ENCODE measurements at regions not wholly inside any gene's neighbourhood (a gene's known extent, or its start where the extent isn't known, plus 50 kb on each side); places are given as distances from the start of the nearest gene placed in this dataset.

DNA sequence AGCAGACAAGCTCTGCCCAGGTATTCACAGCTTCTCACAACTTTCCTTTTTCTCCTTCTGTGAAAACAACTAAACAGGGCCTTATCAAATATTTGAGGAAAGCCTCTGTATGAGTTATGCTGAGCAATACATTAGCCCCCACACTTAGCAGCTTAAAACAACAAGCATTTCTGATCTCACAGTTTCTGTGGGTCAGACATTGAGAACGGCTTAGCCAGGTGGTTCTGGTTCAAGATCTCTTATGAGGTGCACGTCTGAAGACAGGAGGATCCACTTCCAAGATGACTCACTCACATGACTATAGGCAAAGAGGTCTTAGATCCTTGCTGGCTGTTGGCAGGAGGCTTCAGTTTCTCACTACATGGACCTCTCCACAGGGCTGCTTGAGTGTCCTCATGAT lies 181.4 kb upstream of the WSCD1 start:
- H3K27me3 ChIP-seq (ENCODE audit: control insufficient read depth, extremely low read depth, insufficient read depth, low read length), result no peaks in the 10 kb centered on the region
- H3K4me1 ChIP-seq (ENCODE audit: control insufficient read depth, extremely low read depth, insufficient read depth, low read length), result no peaks in the 10 kb centered on the region
- DNase-seq (ENCODE audit: low read depth, low spot score) (no peak), FAIRE-seq (no peak)
- no peak overlapping the region for H2AFZ ChIP-seq (ENCODE audit: control insufficient read depth, low read length)
- no peak overlapping the region for H3K4me3 ChIP-seq (ENCODE audit: control insufficient read depth in 2 of 3, extremely low read depth in 1 of 3, insufficient read depth in 2 of 3, low read depth in 1 of 3, low read length in 3 of 3)
- no peaks in the 10 kb centered on the region for H4K20me1 ChIP-seq (ENCODE audit: control insufficient read depth, extremely low read depth, insufficient read depth, low read length)
- H3K9ac ChIP-seq (ENCODE audit: control insufficient read depth, extremely low read depth, insufficient read depth, low read length), result no peak overlapping the region
- no peak overlapping the region for H3K27ac ChIP-seq (ENCODE audit: control insufficient read depth, insufficient read depth, low read length)
- TF ChIP-seq, protein P1, sequence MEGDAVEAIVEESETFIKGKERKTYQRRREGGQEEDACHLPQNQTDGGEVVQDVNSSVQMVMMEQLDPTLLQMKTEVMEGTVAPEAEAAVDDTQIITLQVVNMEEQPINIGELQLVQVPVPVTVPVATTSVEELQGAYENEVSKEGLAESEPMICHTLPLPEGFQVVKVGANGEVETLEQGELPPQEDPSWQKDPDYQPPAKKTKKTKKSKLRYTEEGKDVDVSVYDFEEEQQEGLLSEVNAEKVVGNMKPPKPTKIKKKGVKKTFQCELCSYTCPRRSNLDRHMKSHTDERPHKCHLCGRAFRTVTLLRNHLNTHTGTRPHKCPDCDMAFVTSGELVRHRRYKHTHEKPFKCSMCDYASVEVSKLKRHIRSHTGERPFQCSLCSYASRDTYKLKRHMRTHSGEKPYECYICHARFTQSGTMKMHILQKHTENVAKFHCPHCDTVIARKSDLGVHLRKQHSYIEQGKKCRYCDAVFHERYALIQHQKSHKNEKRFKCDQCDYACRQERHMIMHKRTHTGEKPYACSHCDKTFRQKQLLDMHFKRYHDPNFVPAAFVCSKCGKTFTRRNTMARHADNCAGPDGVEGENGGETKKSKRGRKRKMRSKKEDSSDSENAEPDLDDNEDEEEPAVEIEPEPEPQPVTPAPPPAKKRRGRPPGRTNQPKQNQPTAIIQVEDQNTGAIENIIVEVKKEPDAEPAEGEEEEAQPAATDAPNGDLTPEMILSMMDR (optimal IDR thresholded peaks at IDR 0.05 in 1 of 3, IDR thresholded peaks at IDR 0.05 in 1 of 3, conservative IDR thresholded peaks at IDR 0.05 in 1 of 3; ENCODE audit: extremely low read depth in 1 of 3, insufficient read depth in 2 of 3, low read length in 3 of 3), result no peak
- no peak for TF ChIP-seq EZH2 (IDR thresholded peaks at IDR 0.05; ENCODE audit: low read length)
- H3K9me1 ChIP-seq (ENCODE audit: control insufficient read depth, extremely low read depth, insufficient read depth, low read length), result no peaks in the 10 kb centered on the region
- H3K4me2 ChIP-seq (ENCODE audit: control insufficient read depth, extremely low read depth, insufficient read depth, low read depth, low read length), result no peak overlapping the region
- H3K36me3 ChIP-seq (ENCODE audit: control insufficient read depth in 2 of 2, extremely low read depth in 1 of 2, insufficient read depth in 2 of 2, low read length in 2 of 2), result no peaks in the 10 kb centered on the region
- H3K79me2 ChIP-seq (ENCODE audit: control insufficient read depth, insufficient read depth, low read length), result no peaks in the 10 kb centered on the region
- H3K9me3 ChIP-seq (ENCODE audit: control insufficient read depth, low read depth, low read length), result no peaks in the 10 kb centered on the region
- dilution Hi-C loops (cut with MboI; ENCODE audit: extremely low pct_ligation_motif_present, low sequenced_read_pairs), result no loop called here

DNA sequence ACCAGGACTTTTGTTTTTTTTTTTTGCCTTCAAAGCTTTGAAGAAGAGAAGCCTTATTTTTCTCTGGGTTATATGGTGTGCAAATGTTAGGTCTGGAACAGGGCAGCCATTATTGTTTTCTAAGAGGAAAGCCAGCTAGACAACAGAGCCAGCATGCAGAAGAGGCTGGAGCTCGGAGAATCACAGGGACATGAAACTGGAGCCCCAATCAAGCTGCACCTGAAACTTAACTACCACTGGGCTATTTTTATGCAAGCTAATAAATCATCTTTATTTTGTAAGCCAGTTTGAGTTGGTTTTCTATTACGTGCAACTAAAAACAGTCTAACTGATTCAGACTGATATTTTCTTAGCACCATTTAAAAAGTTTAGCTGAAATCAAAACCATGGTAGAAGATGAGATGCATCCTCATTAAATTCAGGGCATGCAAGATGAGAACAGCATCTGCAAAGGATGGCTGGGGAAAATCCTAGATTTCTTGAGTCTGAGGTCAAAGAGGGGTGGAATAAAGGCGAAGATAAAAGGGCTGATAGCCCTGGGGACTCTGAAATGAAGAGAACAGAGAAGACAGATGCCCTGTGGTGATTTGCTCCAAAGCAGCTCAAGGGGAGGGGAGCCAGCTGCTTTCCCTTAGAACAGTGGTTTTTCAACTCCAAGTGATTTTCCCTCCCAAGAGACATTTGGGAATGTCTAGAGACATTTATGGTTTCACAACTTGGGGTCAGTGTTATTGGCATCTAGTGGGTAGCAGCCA lies 177.1 kb upstream of the WSCD1 start:
- FAIRE-seq (no peak), DNase-seq (ENCODE audit: low read depth, low spot score) (no peak)
- H3K9me1 ChIP-seq (ENCODE audit: control insufficient read depth, extremely low read depth, insufficient read depth, low read length), result no peaks in the 10 kb centered on the region
- no peak overlapping the region for H3K27ac ChIP-seq (ENCODE audit: control insufficient read depth, insufficient read depth, low read length)
- dilution Hi-C loops (cut with MboI; ENCODE audit: extremely low pct_ligation_motif_present, low sequenced_read_pairs), result no loop called here
- no peaks in the 10 kb centered on the region for H4K20me1 ChIP-seq (ENCODE audit: control insufficient read depth, extremely low read depth, insufficient read depth, low read length)
- peaks cover 5% of the 10 kb centered on the region for H3K27me3 ChIP-seq (ENCODE audit: control insufficient read depth, extremely low read depth, insufficient read depth, low read length)
- H3K9me3 ChIP-seq (ENCODE audit: control insufficient read depth, low read depth, low read length), result no peaks in the 10 kb centered on the region
- no peak overlapping the region for H3K4me2 ChIP-seq (ENCODE audit: control insufficient read depth, extremely low read depth, insufficient read depth, low read depth, low read length)
- no peak for TF ChIP-seq EZH2 (IDR thresholded peaks at IDR 0.05; ENCODE audit: low read length)
- TF ChIP-seq, protein P1 (optimal IDR thresholded peaks at IDR 0.05 in 1 of 3, IDR thresholded peaks at IDR 0.05 in 1 of 3, conservative IDR thresholded peaks at IDR 0.05 in 1 of 3; ENCODE audit: extremely low read depth in 1 of 3, insufficient read depth in 2 of 3, low read length in 3 of 3), result no peak
- no peak overlapping the region for H2AFZ ChIP-seq (ENCODE audit: control insufficient read depth, low read length)
- no peaks in the 10 kb centered on the region for H3K4me1 ChIP-seq (ENCODE audit: control insufficient read depth, extremely low read depth, insufficient read depth, low read length)
- H3K79me2 ChIP-seq (ENCODE audit: control insufficient read depth, insufficient read depth, low read length), result no peaks in the 10 kb centered on the region
- no peak overlapping the region for H3K9ac ChIP-seq (ENCODE audit: control insufficient read depth, extremely low read depth, insufficient read depth, low read length)
- H3K4me3 ChIP-seq (ENCODE audit: control insufficient read depth in 2 of 3, extremely low read depth in 1 of 3, insufficient read depth in 2 of 3, low read depth in 1 of 3, low read length in 3 of 3), result no peak overlapping the region
- no peaks in the 10 kb centered on the region for H3K36me3 ChIP-seq (ENCODE audit: control insufficient read depth in 2 of 2, extremely low read depth in 1 of 2, insufficient read depth in 2 of 2, low read length in 2 of 2)

All from keratinocyte (primary cell).